Common myeloid progenitor, CD34-positive (primary cell): ENCODE measurements at regions not wholly inside any gene's neighbourhood (a gene's known extent, or its start where the extent isn't known, plus 50 kb on each side); places are given as distances from the start of the nearest gene placed in this dataset.
"Not testable (repeated sequence)": the region's sequence is repeated elsewhere in the genome, so short reads cannot be mapped to it uniquely, and the experiment has no call there.

Experiments
- CTCF ChIA-PET: fragments of 350-600 bp; sonication (Branson Sonifier 250); formaldehyde crosslinking; loops from one replicate; lab custom pipeline; 2021; ENCODE audit warnings: antibody characterized with exemption; lab: Charles Lee
- POLR2A ChIA-PET: fragments of 350-600 bp; sonication (Branson Sonifier 250); formaldehyde crosslinking; loops from one replicate; lab custom pipeline; 2021; ENCODE audit warnings: antibody characterized with exemption; lab: Charles Lee
- DNase-seq, 3 donors: peaks; one replicate each; pipeline versions ENCODE4 v3.0.0 to v3.0.0-alpha.2; 2013
- H3K27ac ChIP-seq, 2 experiments: 1 replicate in 1 of 2; 2 replicates in 1 of 2; pipeline ENCODE4 v1.7.0; 2013; ENCODE audit warnings: inconsistent platforms in 2 of 2, low read length in 2 of 2, mild to moderate bottlenecking in 2 of 2, low read depth in 1 of 2, moderate library complexity in 1 of 2; ENCODE audit not compliant: severe bottlenecking in 2 of 2, insufficient read depth in 1 of 2, poor library complexity in 1 of 2
- H3K27me3 ChIP-seq, 5 experiments: replicated peaks in 2 of 5; 1 replicate in 3 of 5; 2 replicates in 2 of 5; pipeline versions ENCODE4 v1.6.1 to v1.7.0; 2013; ENCODE audit warnings: low read length in 4 of 5, mild to moderate bottlenecking in 2 of 5, moderate library complexity in 2 of 5, inconsistent platforms in 1 of 5; ENCODE audit not compliant: insufficient read depth in 5 of 5, control insufficient read depth in 4 of 5
- H3K36me3 ChIP-seq, 4 experiments: 1 replicate in 2 of 4; 2 replicates in 2 of 4; pipeline versions ENCODE4 v1.6.1 to v1.7.0; 2013; ENCODE audit warnings: low read length in 3 of 4, control low read depth in 1 of 4, mild to moderate bottlenecking in 1 of 4; ENCODE audit not compliant: control insufficient read depth in 4 of 4, insufficient read depth in 4 of 4
- H3K4me1 ChIP-seq, 4 experiments: 1 replicate in 3 of 4; 2 replicates in 1 of 4; pipeline versions ENCODE4 v1.6.1 to v1.7.1; 2013; ENCODE audit warnings: low read length in 3 of 4, mild to moderate bottlenecking in 3 of 4, control low read depth in 1 of 4, inconsistent platforms in 1 of 4, moderate library complexity in 1 of 4; ENCODE audit not compliant: control insufficient read depth in 4 of 4, insufficient read depth in 4 of 4; ENCODE audit errors: control extremely low read depth in 1 of 4
- H3K4me3 ChIP-seq, 7 experiments: 1 replicate in 4 of 7; 2 replicates in 3 of 7; pipeline versions ENCODE4 v1.5.1 to v1.7.0; 2013; ENCODE audit warnings: mild to moderate bottlenecking in 7 of 7, low read length in 6 of 7, moderate library complexity in 6 of 7, inconsistent platforms in 2 of 7, low read depth in 2 of 7, control low read depth in 1 of 7; ENCODE audit not compliant: insufficient read depth in 4 of 7, control insufficient read depth in 1 of 7; ENCODE audit errors: extremely low read depth in 1 of 7
- H3K9me3 ChIP-seq, 5 experiments: 1 replicate in 4 of 5; 2 replicates in 1 of 5; pipeline versions ENCODE4 v1.6.1 to v1.7.1; 2013; ENCODE audit warnings: low read length in 4 of 5, mild to moderate bottlenecking in 2 of 5, inconsistent platforms in 1 of 5, low read depth in 1 of 5, moderate library complexity in 1 of 5; ENCODE audit not compliant: control insufficient read depth in 4 of 5, insufficient read depth in 2 of 5; ENCODE audit errors: control extremely low read depth in 1 of 5
- WGBS: methylation state at CpG from one replicate; pipeline ENCODE4 v1.1.5; 2013; ENCODE audit not compliant: insufficient coverage; 5-methylcytosine and 5-hydroxymethylcytosine counted together

GRCh38 chr6:105859457-105859856 lies 226.7 kb upstream of the PRDM1 start:
- ChIA-PET POLR2A (no interaction called here), CTCF (no interaction called here)
- Histone ChIP-seq H3K9me3 (no peaks in the 10 kb centered on the region), H3K4me1 (peaks cover 0 to 5% (median 0%) of the 10 kb centered on the region in 4 experiments), H3K27me3 (no peaks in the 10 kb centered on the region), H3K36me3 (no peaks in the 10 kb centered on the region), H3K4me3 (no peak overlapping the region), H3K27ac (no peak overlapping the region)
- WGBS: 100% methylated on average over 1 of the region's 1 CpG
- no peak for DNase-seq

GRCh38 chr6:105858639-105859038 lies 227.5 kb upstream of the PRDM1 start:
- WGBS: no CpG with 5 or more reads among the region's 3 CpGs
- POLR2A ChIA-PET, H3K27me3 ChIP-seq, H3K27ac ChIP-seq, DNase-seq, CTCF ChIA-PET, H3K36me3 ChIP-seq, H3K9me3 ChIP-seq, H3K4me1 ChIP-seq, H3K4me3 ChIP-seq: not testable (repeated sequence)

DNA sequence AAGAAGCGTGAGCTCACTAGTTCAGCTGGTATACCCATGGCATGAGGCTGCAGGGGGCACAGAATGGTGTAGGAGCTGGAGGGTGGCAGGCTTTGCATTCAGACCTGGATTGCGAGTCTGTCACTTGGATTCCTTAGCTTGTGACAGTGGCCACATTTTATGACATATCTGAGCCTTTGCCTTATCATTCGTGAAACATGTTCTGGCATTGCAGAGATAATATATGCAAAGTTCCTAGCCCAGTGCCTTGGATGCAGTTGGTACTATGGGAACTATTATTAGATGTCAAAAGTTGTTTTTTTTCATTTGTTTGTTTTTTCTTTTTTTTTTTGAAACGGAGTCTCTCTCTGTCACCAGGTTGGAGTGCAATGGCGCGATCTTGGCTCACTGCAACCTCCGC lies 230.7 kb upstream of the PRDM1 start:
- 90% methylated on average over 3 of the region's 7 CpGs for WGBS
- POLR2A ChIA-PET: no interaction called here
- peaks cover 0 to 4% (median 0%) of the 10 kb centered on the region in 4 experiments for H3K4me1 ChIP-seq

DNA sequence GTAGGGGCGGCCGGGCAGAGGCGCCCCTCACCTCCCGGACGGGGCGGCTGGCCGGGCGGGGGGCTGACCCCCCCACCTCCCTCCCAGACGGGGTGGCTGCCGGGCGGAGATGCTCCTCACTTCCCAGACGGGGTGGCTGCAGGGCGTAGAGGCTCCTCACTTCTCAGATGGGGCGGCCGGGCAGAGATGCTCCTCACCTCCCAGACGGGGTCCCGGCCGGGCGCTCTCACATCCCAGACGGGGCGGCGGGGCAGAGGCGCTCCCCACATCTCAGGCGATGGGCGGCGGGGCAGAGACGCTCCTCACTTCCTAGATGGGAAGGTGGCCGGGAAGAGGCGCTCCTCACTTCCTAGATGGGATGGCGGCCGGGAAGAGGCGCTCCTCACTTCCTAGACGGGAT lies 232.2 kb upstream of the PRDM1 start:
- CTCF ChIA-PET, H3K4me3 ChIP-seq: not testable (repeated sequence)
- WGBS: 100% methylated on average over 12 of the region's 33 CpGs

More for the DNA sequence above, 230.7 kb upstream of the PRDM1 start:
- Histone ChIP-seq H3K4me3 (no peak overlapping the region), H3K9me3 (no peaks in the 10 kb centered on the region), H3K27ac (no peak overlapping the region), H3K36me3 (no peaks in the 10 kb centered on the region), H3K27me3 (no peaks in the 10 kb centered on the region)
- CTCF ChIA-PET: no interaction called here
- DNase-seq: peak in 1 of 3 donors; percentile 32

GRCh38 chr6:105851606-105852005 lies 234.5 kb upstream of the PRDM1 start:
- no peak overlapping the region for H3K27ac ChIP-seq
- DNase-seq: no peak
- no peaks in the 10 kb centered on the region for H3K9me3 ChIP-seq
- no peaks in the 10 kb centered on the region for H3K36me3 ChIP-seq
- WGBS: 81% methylated on average over 4 of the region's 4 CpGs
- H3K4me3 ChIP-seq: no peak overlapping the region
- CTCF ChIA-PET: no interaction called here
- H3K27me3 ChIP-seq: no peaks in the 10 kb centered on the region
- no peaks in the 10 kb centered on the region for H3K4me1 ChIP-seq
- POLR2A ChIA-PET: no interaction called here

More for the DNA sequence above, 232.2 kb upstream of the PRDM1 start:
- H3K9me3 ChIP-seq, POLR2A ChIA-PET, H3K27me3 ChIP-seq, DNase-seq, H3K36me3 ChIP-seq, H3K4me1 ChIP-seq, H3K27ac ChIP-seq: not testable (repeated sequence)

DNA sequence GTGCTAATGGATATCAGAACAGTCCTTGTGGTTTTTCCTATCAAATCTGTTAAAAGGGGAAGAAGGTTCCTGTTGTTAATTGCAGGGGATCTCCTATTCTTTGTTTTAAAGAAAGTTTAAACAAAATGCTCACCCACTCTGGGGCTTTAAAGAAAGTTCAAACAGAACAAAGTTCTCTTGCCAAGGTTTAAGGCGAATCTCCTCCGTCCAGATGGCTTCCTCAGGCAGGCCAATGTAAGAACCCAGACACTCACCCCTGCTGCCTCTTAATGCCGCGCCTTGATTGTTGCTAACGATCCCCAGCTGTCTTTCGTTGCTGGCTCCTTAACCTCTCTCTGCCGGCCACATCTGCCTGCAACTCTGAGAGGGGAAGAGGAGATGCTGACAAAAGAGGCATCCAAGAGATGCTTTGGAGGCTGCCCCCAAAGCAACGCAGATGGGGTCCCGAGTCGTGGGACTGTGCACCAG lies 235.0 kb upstream of the PRDM1 start:
- no peak for DNase-seq
- ChIA-PET POLR2A (no interaction called here), CTCF (no interaction called here)
- Histone ChIP-seq H3K27me3 (no peaks in the 10 kb centered on the region), H3K27ac (no peak overlapping the region), H3K4me1 (no peaks in the 10 kb centered on the region), H3K36me3 (no peaks in the 10 kb centered on the region), H3K4me3 (no peak overlapping the region), H3K9me3 (no peaks in the 10 kb centered on the region)
- 100% methylated on average over 4 of the region's 10 CpGs for WGBS

- H3K9me3 ChIP-seq: no peaks in the 10 kb centered on the region
- no peaks in the 10 kb centered on the region for H3K4me1 ChIP-seq
- CTCF ChIA-PET: no interaction called here
- H3K27ac ChIP-seq: no peak overlapping the region
- no peak overlapping the region for H3K4me3 ChIP-seq
- no peaks in the 10 kb centered on the region for H3K27me3 ChIP-seq
- 98% methylated on average over 10 of the region's 11 CpGs for WGBS
- DNase-seq: no peak
- POLR2A ChIA-PET: no interaction called here
- H3K36me3 ChIP-seq: no peaks in the 10 kb centered on the region
These were observed 235.6 kb upstream of the PRDM1 start for GRCh38 chr6:105850261-105851112.
